Right cardiac atrium (tissue), 5 donors: ENCODE measurements at regions not wholly inside any gene's neighbourhood (a gene's known extent, or its start where the extent isn't known, plus 50 kb on each side); places are given as distances from the start of the nearest gene placed in this dataset.
A peak's percentile ranks its signal among the peaks of the same experiment; 100 is the strongest.

Source experiments
- ATAC-seq, 2 donors: fragments of 200-7000 bp; cut with Tn5 transposase; one replicate each; pipeline versions ENCODE4 v1.8.0 to v1.9.1; 2020; ENCODE audit warnings: moderate library complexity in 2 of 2, mild to moderate bottlenecking in 1 of 2
- DNase-seq, 3 donors: peaks; one replicate each; pipeline ENCODE4 v3.0.0-alpha.2; 2020
- H3K27ac ChIP-seq: one replicate; pipeline ENCODE4 v1.5.1; 2013; ENCODE audit warnings: mild to moderate bottlenecking, low read length, control low read depth, moderate library complexity
- H3K27me3 ChIP-seq: one replicate; pipeline ENCODE4 v1.6.1; 2013; ENCODE audit not compliant: control insufficient read depth, insufficient read depth
- H3K4me1 ChIP-seq: one replicate; pipeline ENCODE4 v1.6.1; 2013; ENCODE audit warnings: low read length; ENCODE audit not compliant: control insufficient read depth, insufficient read depth
- H3K4me3 ChIP-seq: one replicate; pipeline ENCODE4 v1.5.1; 2013; ENCODE audit warnings: low read length, control low read depth
- H3K9me3 ChIP-seq: one replicate; pipeline ENCODE4 v1.6.1; 2013; ENCODE audit warnings: low read length; ENCODE audit not compliant: control insufficient read depth
- WGBS: extraction: QIAGEN DNeasy Blood & Tissue Kit; methylation state at CpG from one replicate; pipeline ENCODE4 v1.1.7; 2013; 5-methylcytosine and 5-hydroxymethylcytosine counted together
- intact Hi-C, 4 donors: fragments of 100-400 bp; cut with DNase I; formaldehyde crosslinking; loops; one replicate each; pipeline versions ENCODE4 v1.11.0 to v1.14.0; 2022 to 2023
- donor health status: healthy with polysubstance abuse.
- donor health status: DM: no; HTN: yes; CAD: no.
- donor health status: DM: no; HTN: no; CAD: no.
- donor health status: DM: no; HTN: yes; CAD: no; lungs with severe emphysema.
- donor health status: DM: yes; HTN: yes; CAD: no.

GRCh38 chr13:50353651-50354415 is 338.6 kb downstream of the KCNRG start:
- no peak for ATAC-seq
- no peak for DNase-seq
- Histone ChIP-seq H3K27ac (no peak overlapping the region), H3K4me3 (no peak overlapping the region), H3K27me3 (no peaks in the 10 kb centered on the region), H3K9me3 (no peaks in the 10 kb centered on the region), H3K4me1 (peaks cover 6% of the 10 kb centered on the region)
- intact Hi-C loops = no loop called here
- 83% methylated on average over 3 of the region's 3 CpGs for WGBS

- H3K4me3 ChIP-seq = no peak overlapping the region
- DNase-seq = no peak
- H3K27me3 ChIP-seq = no peaks in the 10 kb centered on the region
- ATAC-seq = no peak
- H3K4me1 ChIP-seq = peaks cover 6% of the 10 kb centered on the region
- intact Hi-C loops = no loop called here
- no peak overlapping the region for H3K27ac ChIP-seq
- no peaks in the 10 kb centered on the region for H3K9me3 ChIP-seq
- WGBS = 96% methylated on average over 4 of the region's 4 CpGs
These were observed 340.6 kb downstream of the KCNRG start for GRCh38 chr13:50355797-50356196.

GRCh38 chr13:50357136-50357535 is 341.9 kb downstream of the KCNRG start:
- intact Hi-C loops = no loop called here
- Histone ChIP-seq H3K9me3 (no peaks in the 10 kb centered on the region), H3K4me3 (no peak overlapping the region), H3K27me3 (no peaks in the 10 kb centered on the region), H3K27ac (no peak overlapping the region), H3K4me1 (peaks cover 6% of the 10 kb centered on the region)
- ATAC-seq (no peak), DNase-seq (no peak)

GRCh38 chr13:50357586-50358118 is 342.4 kb downstream of the KCNRG start:
- DNase-seq (peak in 2 of 3 donors; percentile 25 to 46), ATAC-seq (peak; percentile 81 to 90)
- Histone ChIP-seq H3K4me3 (no peak overlapping the region), H3K27ac (peak overlapping the region; percentile 15), H3K27me3 (no peaks in the 10 kb centered on the region), H3K9me3 (no peaks in the 10 kb centered on the region), H3K4me1 (peaks cover 6% of the 10 kb centered on the region)
- WGBS = 22% methylated on average over 9 of the region's 9 CpGs
- intact Hi-C loops = no loop called here

- peak overlapping the region; percentile 49 for H3K27ac ChIP-seq
- 41% methylated on average over 1 of the region's 1 CpG for WGBS
- no peak overlapping the region for H3K4me3 ChIP-seq
- intact Hi-C loops = no loop called here
- DNase-seq (no peak), ATAC-seq (peak; percentile 25 to 40)
- H3K9me3 ChIP-seq = no peaks in the 10 kb centered on the region
- H3K4me1 ChIP-seq = peaks cover 6% of the 10 kb centered on the region
- H3K27me3 ChIP-seq = no peaks in the 10 kb centered on the region
These were observed 343.2 kb downstream of the KCNRG start for GRCh38 chr13:50358231-50359040.

- intact Hi-C loops = no loop called here
- WGBS = 83% methylated on average over 3 of the region's 3 CpGs
- peaks cover 6% of the 10 kb centered on the region for H3K4me1 ChIP-seq
- H3K27me3 ChIP-seq = no peaks in the 10 kb centered on the region
- no peak for ATAC-seq
- H3K9me3 ChIP-seq = no peaks in the 10 kb centered on the region
- no peak overlapping the region for H3K27ac ChIP-seq
- no peak for DNase-seq
- H3K4me3 ChIP-seq = no peak overlapping the region
These were observed 343.8 kb downstream of the KCNRG start for GRCh38 chr13:50359041-50359367.

GRCh38 chr13:50359779-50360178 is 344.5 kb downstream of the KCNRG start:
- no peaks in the 10 kb centered on the region for H3K27me3 ChIP-seq
- DNase-seq = no peak
- peaks cover 6% of the 10 kb centered on the region for H3K4me1 ChIP-seq
- ATAC-seq = no peak
- H3K27ac ChIP-seq = no peak overlapping the region
- no peaks in the 10 kb centered on the region for H3K9me3 ChIP-seq
- no peak overlapping the region for H3K4me3 ChIP-seq
- intact Hi-C loops = no loop called here
- WGBS = 90% methylated on average over 8 of the region's 8 CpGs

GRCh38 chr13:50360637-50361036 is 345.4 kb downstream of the KCNRG start:
- DNase-seq (no peak), ATAC-seq (no peak)
- H3K9me3 ChIP-seq = no peaks in the 10 kb centered on the region
- intact Hi-C loops = no loop called here
- no peak overlapping the region for H3K4me3 ChIP-seq
- H3K4me1 ChIP-seq = peaks cover 6% of the 10 kb centered on the region
- no peak overlapping the region for H3K27ac ChIP-seq
- 100% methylated on average over 2 of the region's 2 CpGs for WGBS
- no peaks in the 10 kb centered on the region for H3K27me3 ChIP-seq

GRCh38 chr13:50361282-50361681 is 346.0 kb downstream of the KCNRG start:
- ATAC-seq = no peak
- H3K27ac ChIP-seq = no peak overlapping the region
- H3K27me3 ChIP-seq = no peaks in the 10 kb centered on the region
- H3K4me3 ChIP-seq = no peak overlapping the region
- intact Hi-C loops = no loop called here
- H3K4me1 ChIP-seq = peaks cover 6% of the 10 kb centered on the region
- H3K9me3 ChIP-seq = no peaks in the 10 kb centered on the region
- WGBS = 36% methylated on average over 3 of the region's 3 CpGs
- DNase-seq = no peak

GRCh38 chr13:50365408-50366391 is 350.5 kb downstream of the KCNRG start:
- Histone ChIP-seq H3K27me3 (no peaks in the 10 kb centered on the region), H3K9me3 (no peaks in the 10 kb centered on the region), H3K4me3 (no peak overlapping the region), H3K27ac (no peak overlapping the region), H3K4me1 (no peaks in the 10 kb centered on the region)
- DNase-seq (no peak), ATAC-seq (no peak)
- intact Hi-C loops = no loop called here
- 87% methylated on average over 10 of the region's 10 CpGs for WGBS
